Caki2 (cell line): ENCODE measurements at regions not wholly inside any gene's neighbourhood (a gene's known extent, or its start where the extent isn't known, plus 50 kb on each side); places are given as distances from the start of the nearest gene placed in this dataset.
A peak's percentile ranks its signal among the peaks of the same experiment; 100 is the strongest.

Experiments
- DNase-seq: peaks from one replicate; pipeline ENCODE4 v3.0.0-alpha.2; 2015; ENCODE audit warnings: low read depth
- in situ Hi-C: cut with HindIII; loops from 2 replicates; pipeline ENCODE4 v1.10.0; 2016; ENCODE audit warnings: low sequenced_read_pairs, low pct_unique_long_range_greater_than_20kb, mixed read lengths

- peak; percentile 35 for DNase-seq
- in situ Hi-C loops: no loop called here
Measured at GRCh38 chr1:14494911-14495310, 103.6 kb upstream of the KAZN start.

- in situ Hi-C loops: no loop called here
- DNase-seq: no peak
Measured at GRCh38 chr1:14495381-14495780, 103.1 kb upstream of the KAZN start.

DNA sequence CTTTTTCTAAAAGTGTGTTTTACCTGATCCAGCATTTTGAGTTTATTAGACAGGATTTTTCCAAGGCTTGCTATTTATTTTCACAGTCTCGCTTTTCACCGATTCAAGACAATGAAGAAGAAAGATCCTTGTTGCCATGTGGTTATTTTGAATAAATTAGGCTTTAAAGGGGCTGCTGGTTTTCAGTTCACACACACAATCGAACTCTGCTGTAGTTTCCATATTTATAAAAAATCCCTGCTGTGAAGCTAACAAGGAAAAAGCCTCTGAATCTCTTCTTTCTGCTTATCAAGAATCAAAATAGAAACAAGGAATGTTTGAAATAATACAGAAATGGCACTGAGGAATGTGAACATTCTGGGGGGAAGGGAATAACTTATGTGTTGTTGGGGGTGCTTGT, 102.5 kb upstream of the KAZN start:
- DNase-seq: no peak
- in situ Hi-C loops: no loop called here

DNA sequence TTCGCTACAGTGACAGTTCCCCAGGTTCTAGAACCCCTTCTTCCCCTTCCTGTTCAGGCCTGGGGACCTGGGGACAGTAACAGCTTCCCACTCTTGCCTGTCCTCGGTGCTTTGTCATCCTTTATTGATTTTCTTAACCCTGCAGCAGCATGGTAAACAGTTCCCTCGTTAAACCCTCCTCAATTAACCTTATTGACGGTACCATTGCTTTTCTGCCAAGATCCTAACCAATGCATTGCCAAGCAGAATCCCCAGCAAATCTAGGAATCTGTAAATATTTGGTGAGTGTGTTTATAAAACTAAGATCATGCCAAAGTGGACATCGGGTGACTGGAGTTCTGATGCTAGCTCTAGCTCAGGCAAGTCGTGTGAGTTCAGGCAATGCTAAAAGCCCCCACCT, 99.6 kb upstream of the KAZN start:
- in situ Hi-C loops: no loop called here
- no peak for DNase-seq

- in situ Hi-C loops: no loop called here
- no peak for DNase-seq
Measured at GRCh38 chr1:14499312-14500040, 99.0 kb upstream of the KAZN start.

DNA sequence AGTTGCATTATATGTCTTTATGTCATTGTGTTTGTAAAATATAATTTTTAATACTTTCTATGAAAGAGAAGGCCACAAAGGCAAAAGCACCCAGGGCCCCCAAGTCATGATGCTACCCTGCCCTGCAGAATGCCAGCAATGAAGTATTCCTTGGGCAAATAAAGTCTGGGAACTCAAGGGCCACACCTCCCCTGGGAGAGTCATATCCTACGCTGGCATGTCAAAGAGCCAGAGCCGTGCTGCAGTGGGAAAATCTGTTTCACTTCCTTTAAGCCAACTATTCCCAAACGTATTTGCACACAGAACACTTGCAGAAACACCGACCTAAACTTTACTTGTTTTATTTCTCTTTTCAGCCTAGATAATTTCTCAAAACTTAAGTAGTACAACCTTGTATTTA, 98.4 kb upstream of the KAZN start:
- no peak for DNase-seq
- in situ Hi-C loops: no loop called here

DNA sequence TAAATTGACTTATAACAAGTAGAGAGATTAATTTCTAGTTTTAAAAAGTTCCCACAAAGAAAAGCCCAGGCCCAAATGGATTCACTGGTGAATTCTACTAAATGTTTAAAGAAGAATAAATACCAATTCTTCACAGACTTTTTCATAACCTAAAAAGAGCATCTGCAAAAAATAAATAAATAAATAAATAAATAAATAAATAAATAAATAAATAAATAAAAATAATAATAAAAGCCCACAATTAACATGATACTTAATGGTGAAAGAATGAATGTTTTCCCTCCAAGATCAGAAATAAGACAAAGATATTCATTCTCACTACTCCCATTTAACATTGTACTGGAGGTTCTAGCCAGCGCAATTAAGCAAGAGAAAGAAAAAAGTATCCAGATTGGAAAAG, 97.6 kb upstream of the KAZN start:
- in situ Hi-C loops: no loop called here
- DNase-seq: no peak

DNA sequence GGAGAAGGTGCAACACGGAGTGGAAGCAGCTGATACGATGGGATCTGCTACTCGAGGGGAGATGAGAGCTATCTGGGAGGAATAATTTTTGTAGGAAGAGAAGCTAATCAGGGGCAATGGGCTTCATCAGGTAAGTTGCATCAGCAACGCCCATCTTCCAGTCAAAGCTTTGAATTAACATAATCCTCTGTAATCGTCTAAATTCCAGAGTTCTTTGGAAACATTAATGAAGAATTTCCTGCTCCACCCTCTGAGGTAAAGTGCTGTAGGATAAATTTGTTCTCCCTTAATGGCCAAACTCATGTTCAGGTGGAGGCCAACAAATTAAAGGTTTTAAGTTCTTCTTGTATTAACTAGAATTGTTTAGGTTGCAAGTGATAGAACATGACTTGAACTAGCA, 94.0 kb upstream of the KAZN start:
- in situ Hi-C loops: no loop called here
- DNase-seq: no peak

- in situ Hi-C loops: no loop called here
- DNase-seq: no peak
Measured at GRCh38 chr1:14506471-14507255, 91.8 kb upstream of the KAZN start.

- in situ Hi-C loops: no loop called here
- DNase-seq: no peak
Measured at GRCh38 chr1:14507262-14507661, 91.2 kb upstream of the KAZN start.

DNA sequence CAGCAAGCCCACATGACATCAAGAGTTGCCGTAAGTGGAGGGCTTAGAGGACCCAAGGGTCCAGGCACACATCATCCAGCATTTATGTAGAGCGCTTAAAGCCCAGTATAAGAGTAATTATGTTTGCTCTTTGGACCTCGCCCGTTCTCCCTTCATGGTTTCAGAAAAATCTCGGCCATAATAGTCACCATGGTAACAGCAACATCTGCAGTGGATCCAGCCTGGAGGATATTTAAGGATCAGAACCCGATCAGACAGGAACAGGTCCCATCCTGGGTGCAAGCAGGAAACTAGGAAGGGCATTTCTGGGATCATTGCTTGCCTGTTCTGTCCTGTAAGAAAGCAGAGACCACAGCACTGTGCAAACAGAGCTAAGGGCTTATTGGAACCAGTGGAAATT, 89.9 kb upstream of the KAZN start:
- no peak for DNase-seq
- in situ Hi-C loops: no loop called here

DNA sequence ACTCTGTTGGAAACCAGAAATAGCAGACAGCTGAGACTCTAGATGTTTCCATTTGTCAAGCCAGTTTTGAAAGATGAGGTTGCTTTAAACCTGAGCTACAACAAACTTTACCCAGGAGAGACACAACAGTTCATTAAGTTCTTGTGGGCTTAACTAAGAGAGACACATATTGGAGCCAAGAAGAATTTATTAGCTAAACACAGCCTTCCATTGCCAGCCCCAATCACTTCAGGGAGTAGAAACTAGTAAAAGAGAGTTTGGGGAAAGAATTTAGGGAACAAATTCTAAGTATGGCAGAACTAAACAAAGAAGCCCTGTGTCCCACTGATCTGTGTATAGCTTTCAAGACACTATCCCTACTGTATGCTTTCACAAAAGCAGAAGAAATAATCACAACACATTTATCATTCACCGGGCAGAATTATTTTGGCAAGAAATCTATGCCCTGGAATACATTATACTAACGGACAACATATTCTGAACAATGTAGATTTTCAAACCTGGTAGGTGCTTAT, 87.3 kb upstream of the KAZN start:
- in situ Hi-C loops: no loop called here
- DNase-seq: no peak

- DNase-seq: no peak
- in situ Hi-C loops: no loop called here
Measured at GRCh38 chr1:14511796-14512585, 86.5 kb upstream of the KAZN start.

GRCh38 chr1:14513111-14513510, 85.4 kb upstream of the KAZN start:
- DNase-seq: no peak
- in situ Hi-C loops: no loop called here

GRCh38 chr1:14514739-14515138, 83.7 kb upstream of the KAZN start:
- in situ Hi-C loops: no loop called here

GRCh38 chr1:14516974-14517840, 81.3 kb upstream of the KAZN start:
- in situ Hi-C loops: no loop called here
- no peak for DNase-seq

More at GRCh38 chr1:14514739-14515138, 83.7 kb upstream of the KAZN start:
- no peak for DNase-seq

- no peak for DNase-seq
- in situ Hi-C loops: no loop called here
Measured at GRCh38 chr1:14517841-14518180, 80.7 kb upstream of the KAZN start.

- DNase-seq: no peak
- in situ Hi-C loops: no loop called here
Measured at GRCh38 chr1:14519976-14520375, 78.5 kb upstream of the KAZN start.
